ENCODE measurements at regions not wholly inside any gene's neighbourhood (a gene's known extent, or its start where the extent isn't known, plus 50 kb on each side); places are given as distances from the start of the nearest gene placed in this dataset.

DNA sequence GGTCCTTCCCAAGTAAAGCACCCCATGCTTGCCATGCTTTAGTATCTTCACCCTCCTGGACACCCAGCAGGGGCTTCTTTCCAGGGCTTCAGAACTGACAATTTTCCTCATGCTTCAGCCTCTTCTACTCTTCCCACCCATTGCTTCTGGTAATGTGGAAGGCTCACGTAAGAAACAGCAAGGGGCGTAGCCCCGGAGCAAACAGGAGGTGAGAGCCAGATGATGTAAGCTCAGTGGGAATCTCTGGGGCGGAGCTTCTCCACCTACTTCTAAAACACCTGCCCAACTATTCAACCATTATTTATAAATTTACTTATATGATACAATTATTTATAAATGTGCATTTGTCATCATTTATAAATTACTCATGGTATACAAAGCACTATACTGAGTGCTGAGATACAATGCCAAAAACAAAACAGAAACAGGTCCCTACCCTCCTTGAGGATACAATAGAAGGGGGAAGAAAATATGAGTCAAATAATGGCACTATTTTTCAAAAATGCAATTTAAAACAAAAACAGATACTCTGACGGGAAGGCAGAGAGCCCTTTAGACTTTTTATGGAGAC is 140.1 kb upstream of the CAMK1G start:
- Mint-ChIP-seq H3K4me1 (ENCODE audit: low read depth, unreplicated experiment) (no peaks in the 10 kb centered on the region), H3K27me3 (ENCODE audit: insufficient read depth, unreplicated experiment) (peaks cover 4% of the 10 kb centered on the region), H3K27ac (ENCODE audit: unreplicated experiment) (no peak overlapping the region), H3K4me3 (ENCODE audit: unreplicated experiment) (no peak overlapping the region), H3K36me3 (ENCODE audit: insufficient read depth, unreplicated experiment) (no peaks in the 10 kb centered on the region), H3K9me3 (ENCODE audit: unreplicated experiment) (peaks cover 16% of the 10 kb centered on the region)
- H3K36me3 ChIP-seq (ENCODE audit: control insufficient read depth, insufficient read depth, low read length) = no peaks in the 10 kb centered on the region
- CTCF ChIA-PET = no interaction called here
- no TSS peak for BruUV-seq (replicated peaks)
- no peaks in the 10 kb centered on the region for H3K9me3 ChIP-seq
- no peak for DNase-seq
- no peaks in the 10 kb centered on the region for H3K4me1 ChIP-seq
- POLR2A ChIA-PET = no interaction called here
- H3K4me3 ChIP-seq (ENCODE audit: low read depth, low read length) = no peak overlapping the region
- TF ChIP-seq, protein P1, sequence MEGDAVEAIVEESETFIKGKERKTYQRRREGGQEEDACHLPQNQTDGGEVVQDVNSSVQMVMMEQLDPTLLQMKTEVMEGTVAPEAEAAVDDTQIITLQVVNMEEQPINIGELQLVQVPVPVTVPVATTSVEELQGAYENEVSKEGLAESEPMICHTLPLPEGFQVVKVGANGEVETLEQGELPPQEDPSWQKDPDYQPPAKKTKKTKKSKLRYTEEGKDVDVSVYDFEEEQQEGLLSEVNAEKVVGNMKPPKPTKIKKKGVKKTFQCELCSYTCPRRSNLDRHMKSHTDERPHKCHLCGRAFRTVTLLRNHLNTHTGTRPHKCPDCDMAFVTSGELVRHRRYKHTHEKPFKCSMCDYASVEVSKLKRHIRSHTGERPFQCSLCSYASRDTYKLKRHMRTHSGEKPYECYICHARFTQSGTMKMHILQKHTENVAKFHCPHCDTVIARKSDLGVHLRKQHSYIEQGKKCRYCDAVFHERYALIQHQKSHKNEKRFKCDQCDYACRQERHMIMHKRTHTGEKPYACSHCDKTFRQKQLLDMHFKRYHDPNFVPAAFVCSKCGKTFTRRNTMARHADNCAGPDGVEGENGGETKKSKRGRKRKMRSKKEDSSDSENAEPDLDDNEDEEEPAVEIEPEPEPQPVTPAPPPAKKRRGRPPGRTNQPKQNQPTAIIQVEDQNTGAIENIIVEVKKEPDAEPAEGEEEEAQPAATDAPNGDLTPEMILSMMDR (IDR thresholded peaks at IDR 0.05; ENCODE audit: insufficient read depth in 1 of 2, low read depth in 1 of 2, low read length in 1 of 2, severe bottlenecking in 1 of 2, unreplicated experiment in 1 of 2) = no peak
- intact Hi-C loops (cut with micrococcal nuclease; ENCODE audit: unreplicated experiment) = no loop called here
- H3K27me3 ChIP-seq (replicated peaks; ENCODE audit: control insufficient read depth, insufficient read depth, low read length) = no peaks in the 10 kb centered on the region

DNA sequence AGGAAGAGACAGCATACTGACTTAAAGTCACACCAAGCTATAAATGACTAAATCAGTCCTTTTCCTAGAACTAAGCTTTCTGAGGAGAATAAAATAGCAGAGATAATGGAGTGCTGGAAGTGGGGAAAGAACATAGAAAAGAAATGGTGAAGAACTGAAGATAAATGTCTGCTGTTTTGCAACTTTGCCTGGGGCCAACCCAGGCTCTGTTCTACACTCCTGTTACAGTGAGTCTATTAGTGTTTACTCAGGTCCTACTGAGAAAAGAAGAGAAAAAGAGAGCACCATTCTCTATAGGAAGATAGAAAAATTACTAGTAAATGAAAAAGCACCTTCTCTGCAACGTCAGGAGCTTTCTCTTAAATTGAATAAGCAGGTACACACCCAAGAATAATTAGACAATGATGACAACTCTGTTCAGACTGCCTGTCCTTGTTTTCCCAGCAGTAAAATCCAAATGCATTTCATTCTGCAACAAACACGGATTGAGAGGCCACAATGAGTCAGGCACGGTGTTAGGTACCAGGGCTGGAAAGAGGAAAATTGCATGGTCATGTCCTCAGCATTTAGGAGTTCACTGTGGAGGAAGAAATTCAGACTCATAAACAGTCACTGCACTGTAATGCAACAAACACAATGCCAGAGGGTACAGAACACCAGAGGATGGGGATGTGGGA is 139.4 kb upstream of the CAMK1G start:
- Histone ChIP-seq H3K9me3 (no peaks in the 10 kb centered on the region), H3K4me3 (ENCODE audit: low read depth, low read length) (no peak overlapping the region), H3K27me3 (replicated peaks; ENCODE audit: control insufficient read depth, insufficient read depth, low read length) (no peaks in the 10 kb centered on the region), H3K4me1 (no peaks in the 10 kb centered on the region), H3K36me3 (ENCODE audit: control insufficient read depth, insufficient read depth, low read length) (no peaks in the 10 kb centered on the region)
- no peak overlapping the region for H3K4me3 Mint-ChIP-seq (ENCODE audit: unreplicated experiment)
- peaks cover 16% of the 10 kb centered on the region for H3K9me3 Mint-ChIP-seq (ENCODE audit: unreplicated experiment)
- TF ChIP-seq, protein P1 (IDR thresholded peaks at IDR 0.05; ENCODE audit: insufficient read depth in 1 of 2, low read depth in 1 of 2, low read length in 1 of 2, severe bottlenecking in 1 of 2, unreplicated experiment in 1 of 2) = no peak
- ChIA-PET CTCF (no interaction called here), POLR2A (no interaction called here)
- no peaks in the 10 kb centered on the region for H3K36me3 Mint-ChIP-seq (ENCODE audit: insufficient read depth, unreplicated experiment)
- H3K27ac Mint-ChIP-seq (ENCODE audit: unreplicated experiment) = no peak overlapping the region
- no TSS peak for BruUV-seq (replicated peaks)
- intact Hi-C loops (cut with micrococcal nuclease; ENCODE audit: unreplicated experiment) = no loop called here
- no peaks in the 10 kb centered on the region for H3K4me1 Mint-ChIP-seq (ENCODE audit: low read depth, unreplicated experiment)
- peaks cover 4% of the 10 kb centered on the region for H3K27me3 Mint-ChIP-seq (ENCODE audit: insufficient read depth, unreplicated experiment)
- no peak for DNase-seq

DNA sequence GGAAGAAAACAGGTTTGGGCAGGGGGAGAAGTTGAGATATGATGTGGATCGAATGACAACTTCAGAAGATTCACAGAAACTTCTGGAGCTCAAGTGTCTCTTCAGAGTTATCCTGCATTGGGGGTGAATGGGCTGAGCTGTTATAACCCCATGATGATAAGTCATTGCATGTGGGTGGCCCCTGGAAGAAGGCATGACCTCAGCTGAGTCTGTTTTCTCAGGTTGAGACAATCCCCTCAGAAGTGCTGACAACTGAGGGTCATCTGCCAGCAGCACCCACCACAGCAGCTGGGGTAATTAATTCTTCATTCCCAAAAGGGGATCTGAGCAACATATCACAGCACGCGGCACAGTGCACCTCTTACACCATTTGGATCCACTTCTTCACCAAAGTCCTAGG is 138.6 kb upstream of the CAMK1G start:
- H3K27me3 Mint-ChIP-seq (ENCODE audit: insufficient read depth, unreplicated experiment) = peaks cover 7% of the 10 kb centered on the region
- POLR2A ChIA-PET = no interaction called here
- BruUV-seq (replicated peaks) = no TSS peak

More for the DNA sequence above, 138.6 kb upstream of the CAMK1G start:
- H3K4me1 Mint-ChIP-seq (ENCODE audit: low read depth, unreplicated experiment) = no peaks in the 10 kb centered on the region
- CTCF ChIA-PET = no interaction called here
- intact Hi-C loops (cut with micrococcal nuclease; ENCODE audit: unreplicated experiment) = no loop called here
- no peak overlapping the region for H3K27ac Mint-ChIP-seq (ENCODE audit: unreplicated experiment)
- no peaks in the 10 kb centered on the region for H3K36me3 Mint-ChIP-seq (ENCODE audit: insufficient read depth, unreplicated experiment)
- TF ChIP-seq, protein P1 (IDR thresholded peaks at IDR 0.05; ENCODE audit: insufficient read depth in 1 of 2, low read depth in 1 of 2, low read length in 1 of 2, severe bottlenecking in 1 of 2, unreplicated experiment in 1 of 2) = no peak
- no peak overlapping the region for H3K4me3 Mint-ChIP-seq (ENCODE audit: unreplicated experiment)
- DNase-seq = no peak
- Histone ChIP-seq H3K9me3 (no peaks in the 10 kb centered on the region), H3K4me3 (ENCODE audit: low read depth, low read length) (no peak overlapping the region), H3K4me1 (no peaks in the 10 kb centered on the region), H3K36me3 (ENCODE audit: control insufficient read depth, insufficient read depth, low read length) (no peaks in the 10 kb centered on the region), H3K27me3 (replicated peaks; ENCODE audit: control insufficient read depth, insufficient read depth, low read length) (no peaks in the 10 kb centered on the region)
- peaks cover 11% of the 10 kb centered on the region for H3K9me3 Mint-ChIP-seq (ENCODE audit: unreplicated experiment)

Data from Caco-2 (cell line).